Vagina (tissue), 2 donors: ENCODE measurements at regions not wholly inside any gene's neighbourhood (a gene's known extent, or its start where the extent isn't known, plus 50 kb on each side); places are given as distances from the start of the nearest gene placed in this dataset.

Experiments
- POLR2A ChIP-seq, 2 donors: fragments of 450-650 bp; IDR thresholded peaks; one replicate each; pipeline ENCODE4 v1.6.1; 2017; ENCODE audit warnings: antibody characterized with exemption in 2 of 2, mild to moderate bottlenecking in 2 of 2, moderate library complexity in 2 of 2
- POLR2AphosphoS5 ChIP-seq, 2 donors: sonication (generic); formaldehyde crosslinking; IDR thresholded peaks; one replicate each; pipeline ENCODE4 v1.9.0; 2017; ENCODE audit warnings: antibody characterized with exemption in 2 of 2, mild to moderate bottlenecking in 2 of 2, low read depth in 1 of 2; ENCODE audit not compliant: insufficient read depth in 1 of 2
- TF ChIP-seq, protein P1 (sequence below), 3 experiments: fragments of 450-650 bp in 2 of 3; fragments of 200-600 bp in 1 of 3; sonication (generic) in 1 of 3; IDR thresholded peaks; one replicate each; pipeline ENCODE4 v1.5.1; 2017 to 2019; ENCODE audit warnings: antibody characterized with exemption in 3 of 3, mild to moderate bottlenecking in 2 of 3, moderate library complexity in 2 of 3

GRCh38 chr2:150267651-150268415, 219.6 kb downstream of the RND3 start:
- TF ChIP-seq, protein P1, sequence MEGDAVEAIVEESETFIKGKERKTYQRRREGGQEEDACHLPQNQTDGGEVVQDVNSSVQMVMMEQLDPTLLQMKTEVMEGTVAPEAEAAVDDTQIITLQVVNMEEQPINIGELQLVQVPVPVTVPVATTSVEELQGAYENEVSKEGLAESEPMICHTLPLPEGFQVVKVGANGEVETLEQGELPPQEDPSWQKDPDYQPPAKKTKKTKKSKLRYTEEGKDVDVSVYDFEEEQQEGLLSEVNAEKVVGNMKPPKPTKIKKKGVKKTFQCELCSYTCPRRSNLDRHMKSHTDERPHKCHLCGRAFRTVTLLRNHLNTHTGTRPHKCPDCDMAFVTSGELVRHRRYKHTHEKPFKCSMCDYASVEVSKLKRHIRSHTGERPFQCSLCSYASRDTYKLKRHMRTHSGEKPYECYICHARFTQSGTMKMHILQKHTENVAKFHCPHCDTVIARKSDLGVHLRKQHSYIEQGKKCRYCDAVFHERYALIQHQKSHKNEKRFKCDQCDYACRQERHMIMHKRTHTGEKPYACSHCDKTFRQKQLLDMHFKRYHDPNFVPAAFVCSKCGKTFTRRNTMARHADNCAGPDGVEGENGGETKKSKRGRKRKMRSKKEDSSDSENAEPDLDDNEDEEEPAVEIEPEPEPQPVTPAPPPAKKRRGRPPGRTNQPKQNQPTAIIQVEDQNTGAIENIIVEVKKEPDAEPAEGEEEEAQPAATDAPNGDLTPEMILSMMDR (IDR thresholded peaks at IDR 0.05) = no peak
- TF ChIP-seq POLR2AphosphoS5 (IDR thresholded peaks at IDR 0.05; ENCODE audit: insufficient read depth in 1 of 2, low read depth in 1 of 2) (no peak), POLR2A (IDR thresholded peaks at IDR 0.05) (no peak)
